B cell (primary cell): ENCODE measurements at regions not wholly inside any gene's neighbourhood (a gene's known extent, or its start where the extent isn't known, plus 50 kb on each side); places are given as distances from the start of the nearest gene placed in this dataset.

Experiments used
- ATAC-seq: fragments of 200-7000 bp; cut with Tn5 transposase; one replicate; pipeline ENCODE4 v1.10.0; 2021; ENCODE audit warnings: low read depth, mild to moderate bottlenecking, moderate number of reproducible peaks, moderate library complexity
- CTCF ChIA-PET: fragments of 350-600 bp; sonication (Branson Sonifier 250); formaldehyde crosslinking; loops from one replicate; lab custom pipeline; 2021; ENCODE audit warnings: antibody characterized with exemption, inconsistent platforms; lab: Charles Lee
- POLR2A ChIA-PET: fragments of 350-600 bp; sonication (Branson Sonifier 250); formaldehyde crosslinking; loops from one replicate; lab custom pipeline; 2021; ENCODE audit warnings: antibody characterized with exemption; lab: Charles Lee
- DNase-seq: peaks from one replicate; pipeline ENCODE4 v3.0.0; 2013
- H2AFZ ChIP-seq: 2 replicates; pipeline ENCODE4 v1.6.1; 2012; ENCODE audit warnings: mild to moderate bottlenecking, low read depth, low read length; ENCODE audit not compliant: insufficient read depth, poor library complexity, severe bottlenecking
- H3K27ac ChIP-seq, 2 donors: 1 replicate in 1 of 2; 2 replicates in 1 of 2; pipeline ENCODE4 v1.5.1; 2012 to 2013; ENCODE audit warnings: low read length in 2 of 2, mild to moderate bottlenecking in 2 of 2, moderate library complexity in 1 of 2
- H3K27me3 ChIP-seq, 4 experiments: fragments of 200-600 bp in 1 of 4; sonication (generic) in 1 of 4; replicated peaks in 1 of 4; 1 replicate in 2 of 4; 2 replicates in 2 of 4; pipeline versions ENCODE4 v1.6.1 to v1.7.0; 2013 to 2016; ENCODE audit warnings: low read length in 3 of 4, mild to moderate bottlenecking in 2 of 4, mixed read lengths in 1 of 4, moderate library complexity in 1 of 4; ENCODE audit not compliant: insufficient read depth in 4 of 4, control insufficient read depth in 3 of 4; ENCODE audit errors: control extremely low read depth in 1 of 4
- H3K36me3 ChIP-seq, 2 experiments: replicated peaks in 1 of 2; 1 replicate in 1 of 2; 2 replicates in 1 of 2; pipeline versions ENCODE4 v1.6.1 to v1.7.1; 2013; ENCODE audit warnings: low read length in 1 of 2; ENCODE audit not compliant: insufficient read depth in 2 of 2, control insufficient read depth in 1 of 2; ENCODE audit errors: control extremely low read depth in 1 of 2, extremely low read depth in 1 of 2
- H3K4me1 ChIP-seq, 2 donors: fragments of 200-600 bp in 1 of 2; sonication (generic) in 1 of 2; 1 replicate in 1 of 2; 2 replicates in 1 of 2; pipeline versions ENCODE4 v1.5.1 to v1.6.1; 2013 to 2017; ENCODE audit warnings: low read length in 2 of 2; ENCODE audit not compliant: control insufficient read depth in 2 of 2, insufficient read depth in 2 of 2
- H3K4me2 ChIP-seq: replicated peaks from 2 replicates; pipeline ENCODE3; 2012; ENCODE audit warnings: mild to moderate bottlenecking, low read depth, low read length; ENCODE audit not compliant: poor library complexity, severe bottlenecking
- H3K4me3 ChIP-seq, 5 experiments: fragments of 200-600 bp in 1 of 5; sonication (generic) in 1 of 5; 1 replicate in 3 of 5; 2 replicates in 2 of 5; pipeline versions ENCODE4 v1.5.1 to v1.7.0; 2011 to 2016; ENCODE audit warnings: low read length in 4 of 5, mild to moderate bottlenecking in 4 of 5, low read depth in 2 of 5, control low read depth in 1 of 5, moderate library complexity in 1 of 5; ENCODE audit not compliant: insufficient read depth in 1 of 5; ENCODE audit errors: control extremely low read depth in 1 of 5, extremely low read depth in 1 of 5
- H3K79me2 ChIP-seq: fragments of 200-600 bp; sonication (generic); one replicate; pipeline ENCODE4 v1.6.0; 2016; ENCODE audit warnings: low read length; ENCODE audit not compliant: control insufficient read depth, insufficient read depth
- H3K9ac ChIP-seq: fragments of 200-600 bp; sonication (generic); 2 replicates; pipeline ENCODE4 v1.6.1; 2017; ENCODE audit warnings: mild to moderate bottlenecking, low read length, moderate library complexity
- H3K9me3 ChIP-seq, 3 donors: one replicate each; pipeline versions ENCODE4 v1.6.1 to v1.7.1; 2013; ENCODE audit warnings: low read length in 2 of 3; ENCODE audit not compliant: control insufficient read depth in 2 of 3, insufficient read depth in 1 of 3; ENCODE audit errors: control extremely low read depth in 1 of 3
- H4K20me1 ChIP-seq: 2 replicates; pipeline ENCODE4 v1.6.0; 2012; ENCODE audit warnings: mild to moderate bottlenecking, low read length; ENCODE audit not compliant: insufficient read depth, control insufficient read depth, poor library complexity, severe bottlenecking
- H3K27ac Mint-ChIP-seq: one replicate; pipeline ENCODE4 v1.8.0; 2021; ENCODE audit warnings: mixed read lengths
- H3K27me3 Mint-ChIP-seq: one replicate; pipeline ENCODE4 v1.8.0; 2021; ENCODE audit warnings: mixed read lengths
- H3K4me1 Mint-ChIP-seq: one replicate; pipeline ENCODE4 v1.8.0; 2021; ENCODE audit warnings: mixed read lengths
- H3K4me3 Mint-ChIP-seq: one replicate; pipeline ENCODE4 v1.8.0; 2021; ENCODE audit warnings: mixed read lengths
- H3K9me3 Mint-ChIP-seq: one replicate; pipeline ENCODE4 v1.8.0; 2022; ENCODE audit warnings: mixed read lengths; ENCODE audit not compliant: insufficient read depth
- EZH2 ChIP-seq: IDR thresholded peaks from 2 replicates; pipeline ENCODE4 v1.6.1; 2012; ENCODE audit warnings: borderline replicate concordance, low read depth, mild to moderate bottlenecking, moderate library complexity, low read length; ENCODE audit not compliant: insufficient read depth, poor library complexity, severe bottlenecking
- WGBS: methylation state at CpG from one replicate; pipeline ENCODE4 v1.1.5; 2013; ENCODE audit warnings: missing lambda C conversion rate; ENCODE audit not compliant: insufficient coverage; 5-methylcytosine and 5-hydroxymethylcytosine counted together
- intact Hi-C: fragments of 100-400 bp; cut with micrococcal nuclease; formaldehyde crosslinking; loops from one replicate; pipeline ENCODE4 v1.10.0; 2022
- TF ChIP-seq, protein P1 (sequence below): fragments of 200-600 bp; IDR thresholded peaks from one replicate; pipeline ENCODE4 v1.8.0; 2022; ENCODE audit warnings: antibody characterized with exemption, mild to moderate bottlenecking

DNA sequence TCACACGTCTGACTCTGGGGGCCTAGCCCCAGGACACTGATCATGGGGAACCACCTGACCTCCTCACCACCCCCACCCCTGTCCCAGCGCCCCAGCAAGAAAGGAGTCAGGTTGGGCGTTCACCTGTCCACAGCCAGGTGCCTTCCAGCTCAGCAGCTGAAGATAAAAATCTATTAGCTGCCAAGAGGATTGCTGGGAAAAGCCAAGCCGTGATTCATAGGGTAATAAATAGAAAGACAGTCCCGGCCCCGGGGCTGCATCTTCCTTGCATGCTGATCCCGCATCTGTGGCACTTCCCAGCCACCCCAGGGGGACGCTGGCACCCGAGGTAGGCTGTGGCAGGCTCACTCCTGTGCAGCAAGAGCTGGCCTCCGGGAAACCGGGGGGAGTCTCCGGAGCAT lies 70.2 kb upstream of the NCOR2 start:
- intact Hi-C loops: no loop called here
- no peak overlapping the region for H3K4me2 ChIP-seq
- H3K36me3 ChIP-seq: no peaks in the 10 kb centered on the region
- peaks cover 37% of the 10 kb centered on the region for H3K27me3 Mint-ChIP-seq
- H3K9ac ChIP-seq: no peak overlapping the region
- ChIA-PET CTCF (no interaction called here), POLR2A (no interaction called here)
- 77% methylated on average over 12 of the region's 12 CpGs for WGBS
- ATAC-seq: no peak
- H3K79me2 ChIP-seq: no peaks in the 10 kb centered on the region
- TF ChIP-seq, protein P1, sequence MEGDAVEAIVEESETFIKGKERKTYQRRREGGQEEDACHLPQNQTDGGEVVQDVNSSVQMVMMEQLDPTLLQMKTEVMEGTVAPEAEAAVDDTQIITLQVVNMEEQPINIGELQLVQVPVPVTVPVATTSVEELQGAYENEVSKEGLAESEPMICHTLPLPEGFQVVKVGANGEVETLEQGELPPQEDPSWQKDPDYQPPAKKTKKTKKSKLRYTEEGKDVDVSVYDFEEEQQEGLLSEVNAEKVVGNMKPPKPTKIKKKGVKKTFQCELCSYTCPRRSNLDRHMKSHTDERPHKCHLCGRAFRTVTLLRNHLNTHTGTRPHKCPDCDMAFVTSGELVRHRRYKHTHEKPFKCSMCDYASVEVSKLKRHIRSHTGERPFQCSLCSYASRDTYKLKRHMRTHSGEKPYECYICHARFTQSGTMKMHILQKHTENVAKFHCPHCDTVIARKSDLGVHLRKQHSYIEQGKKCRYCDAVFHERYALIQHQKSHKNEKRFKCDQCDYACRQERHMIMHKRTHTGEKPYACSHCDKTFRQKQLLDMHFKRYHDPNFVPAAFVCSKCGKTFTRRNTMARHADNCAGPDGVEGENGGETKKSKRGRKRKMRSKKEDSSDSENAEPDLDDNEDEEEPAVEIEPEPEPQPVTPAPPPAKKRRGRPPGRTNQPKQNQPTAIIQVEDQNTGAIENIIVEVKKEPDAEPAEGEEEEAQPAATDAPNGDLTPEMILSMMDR: no peak
- TF ChIP-seq EZH2: no peak
- H3K4me1 Mint-ChIP-seq: peaks cover 5% of the 10 kb centered on the region
- H3K9me3 ChIP-seq: no peaks in the 10 kb centered on the region
- H3K27me3 ChIP-seq: peaks cover 0 to 6% (median 0%) of the 10 kb centered on the region in 4 experiments
- H3K27ac Mint-ChIP-seq: no peak overlapping the region
- H3K4me3 Mint-ChIP-seq: no peak overlapping the region
- H4K20me1 ChIP-seq: no peaks in the 10 kb centered on the region
- H3K27ac ChIP-seq: no peak overlapping the region
- DNase-seq: no peak
- no peak overlapping the region for H3K4me3 ChIP-seq
- H3K9me3 Mint-ChIP-seq: no peaks in the 10 kb centered on the region
- H2AFZ ChIP-seq: no peak overlapping the region
- H3K4me1 ChIP-seq: no peaks in the 10 kb centered on the region

DNA sequence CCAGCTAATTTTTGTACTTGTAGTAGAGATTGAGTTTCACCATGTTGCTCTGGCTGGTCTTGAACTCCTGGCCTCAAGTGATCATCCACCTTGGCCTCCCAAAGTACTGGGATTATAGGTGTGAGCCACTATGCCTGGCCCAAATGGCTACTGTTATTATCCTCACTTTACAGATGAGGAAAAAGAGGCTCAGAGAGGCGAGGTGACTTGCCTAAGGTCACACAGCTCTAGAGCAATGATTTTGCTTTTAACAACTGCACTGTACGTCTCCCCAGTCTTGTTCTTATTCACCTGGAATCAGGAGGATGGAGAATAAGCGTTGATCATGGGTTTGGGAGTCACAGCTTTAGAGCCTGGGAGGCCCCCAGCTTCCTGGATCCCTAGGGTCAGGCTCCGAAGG lies 69.8 kb upstream of the NCOR2 start:
- no peak overlapping the region for H2AFZ ChIP-seq
- no peak for DNase-seq
- H4K20me1 ChIP-seq: no peaks in the 10 kb centered on the region
- no peak for ATAC-seq
- ChIA-PET CTCF (no interaction called here), POLR2A (no interaction called here)
- Mint-ChIP-seq H3K27ac (no peak overlapping the region), H3K27me3 (peaks cover 38% of the 10 kb centered on the region), H3K9me3 (no peaks in the 10 kb centered on the region), H3K4me1 (peaks cover 5% of the 10 kb centered on the region), H3K4me3 (no peak overlapping the region)
- no peak overlapping the region for H3K9ac ChIP-seq
- intact Hi-C loops: no loop called here
- H3K4me2 ChIP-seq: no peak overlapping the region
- peaks cover 0 to 6% (median 0%) of the 10 kb centered on the region in 4 experiments for H3K27me3 ChIP-seq
- H3K79me2 ChIP-seq: no peaks in the 10 kb centered on the region
- 96% methylated on average over 3 of the region's 4 CpGs for WGBS
- no peaks in the 10 kb centered on the region for H3K36me3 ChIP-seq
- no peak overlapping the region for H3K4me3 ChIP-seq
- no peak for TF ChIP-seq EZH2
- TF ChIP-seq, protein P1: no peak
- H3K27ac ChIP-seq: no peak overlapping the region
- H3K9me3 ChIP-seq: no peaks in the 10 kb centered on the region
- no peaks in the 10 kb centered on the region for H3K4me1 ChIP-seq
